ENCODE measurements at regions not wholly inside any gene's neighbourhood (a gene's known extent, or its start where the extent isn't known, plus 50 kb on each side); places are given as distances from the start of the nearest gene placed in this dataset.

DNA sequence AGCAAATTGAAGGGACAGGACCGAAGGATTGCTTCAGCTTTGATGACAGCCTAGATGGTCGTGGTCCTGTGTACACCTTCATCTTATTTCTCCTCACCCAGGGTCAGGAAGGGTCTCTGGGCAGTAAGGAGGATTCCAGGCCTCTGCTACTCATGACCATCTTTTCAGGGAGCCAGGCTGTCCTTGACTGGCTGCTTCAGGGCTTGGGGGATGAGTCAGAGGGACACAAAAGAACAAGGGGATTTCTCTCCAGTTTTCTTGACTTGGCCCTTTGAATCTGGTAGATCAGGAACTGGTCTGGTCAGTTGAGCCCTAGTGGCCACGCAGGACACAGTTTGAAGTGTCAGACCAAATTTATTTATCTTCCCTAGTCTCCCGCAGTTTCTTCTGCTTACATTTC lies 402.1 kb upstream of the CHD6 start:
- no peak for DNase-seq (ENCODE audit: low spot score)

GRCh38 chr20:42018979-42019378 lies 400.8 kb upstream of the CHD6 start:
- DNase-seq (ENCODE audit: low spot score) = no peak

- no peak for DNase-seq (ENCODE audit: low spot score)
Observed at GRCh38 chr20:42010090-42010489, 391.9 kb upstream of the CHD6 start.

- no peak for DNase-seq (ENCODE audit: low spot score)
Observed at GRCh38 chr20:42007251-42007650, 389.1 kb upstream of the CHD6 start.

GRCh38 chr20:42005211-42005610 lies 387.0 kb upstream of the CHD6 start:
- no peak for DNase-seq (ENCODE audit: low spot score)

DNA sequence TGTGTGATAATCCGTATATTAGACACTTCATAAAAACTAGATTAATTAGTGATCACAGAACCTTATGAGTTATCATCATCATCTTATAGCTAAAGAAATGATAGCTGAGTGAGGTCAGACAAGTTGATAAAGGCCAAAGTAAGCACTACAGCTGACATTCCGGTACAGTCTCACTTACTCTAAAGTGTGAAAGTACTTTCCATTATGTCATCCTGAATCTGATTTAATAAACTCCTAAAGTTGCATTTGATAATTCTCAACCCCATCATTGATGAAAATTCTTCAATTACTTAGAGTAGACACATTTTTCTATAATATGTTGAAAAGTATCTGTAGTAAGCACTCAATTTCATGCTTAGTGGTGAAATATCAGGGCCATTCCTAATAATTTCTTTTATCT lies 385.2 kb upstream of the CHD6 start:
- no peak for DNase-seq (ENCODE audit: low spot score)

- DNase-seq (ENCODE audit: low spot score) = no peak
Observed at GRCh38 chr20:41998539-41999341, 380.6 kb upstream of the CHD6 start.

DNA sequence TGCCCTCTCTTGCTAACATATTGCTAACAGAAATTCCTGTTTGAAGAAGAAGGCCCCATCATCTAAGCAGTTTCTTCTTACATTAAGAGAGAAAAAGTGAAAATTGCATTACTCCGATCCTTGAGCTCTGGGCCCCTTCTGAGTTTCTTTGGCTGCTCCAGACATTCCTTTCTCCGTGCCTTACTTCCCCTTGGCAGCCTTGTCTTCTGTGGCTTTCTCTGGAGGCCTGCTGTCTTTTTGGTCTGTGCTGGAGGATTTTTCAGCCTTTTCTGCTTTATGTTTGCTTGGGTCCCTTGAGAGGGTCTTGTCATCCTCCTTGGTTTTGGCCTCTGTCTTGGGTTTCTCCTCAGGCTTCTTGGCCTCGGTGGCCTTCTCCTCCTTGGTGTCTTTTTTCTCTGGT lies 378.8 kb upstream of the CHD6 start:
- no peak for DNase-seq (ENCODE audit: low spot score)

- no peak for DNase-seq (ENCODE audit: low spot score)
Observed at GRCh38 chr20:41992481-41992880, 374.3 kb upstream of the CHD6 start.

- DNase-seq (ENCODE audit: low spot score) = no peak
Observed at GRCh38 chr20:41991412-41991811, 373.2 kb upstream of the CHD6 start.

DNA sequence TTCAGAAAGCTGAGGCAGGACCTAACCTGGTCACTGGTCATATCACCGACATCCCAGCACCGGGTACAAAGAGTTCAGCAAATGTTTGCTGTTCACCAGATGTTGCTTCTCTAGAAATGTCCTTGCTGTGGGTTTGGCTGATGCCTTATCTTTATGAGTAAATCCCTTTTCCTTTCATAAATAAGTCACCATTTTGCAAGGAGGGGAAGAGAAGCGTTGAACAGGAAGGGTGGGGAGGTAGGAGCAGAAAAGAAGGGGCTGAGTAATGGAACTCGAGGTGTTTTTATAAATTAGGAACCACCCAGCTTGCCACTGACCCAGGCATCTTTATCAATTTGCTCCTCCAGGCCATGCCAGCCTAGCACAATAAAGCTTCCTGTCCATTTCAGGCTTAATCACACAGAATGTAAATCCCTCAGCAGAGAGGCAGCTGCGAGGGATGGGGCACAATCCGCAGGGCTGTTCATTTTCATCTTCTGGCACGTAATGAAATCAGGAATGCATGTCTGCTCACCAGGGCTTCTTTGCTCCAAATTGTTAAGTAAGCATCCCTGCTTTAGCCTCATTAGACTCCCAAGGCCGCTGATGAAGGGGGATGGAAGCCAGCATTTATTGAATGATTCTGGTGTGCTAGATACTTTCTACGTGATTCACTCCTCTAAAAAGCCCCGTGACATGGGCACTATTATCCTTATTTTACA lies 371.9 kb upstream of the CHD6 start:
- no peak for DNase-seq (ENCODE audit: low spot score)

DNA sequence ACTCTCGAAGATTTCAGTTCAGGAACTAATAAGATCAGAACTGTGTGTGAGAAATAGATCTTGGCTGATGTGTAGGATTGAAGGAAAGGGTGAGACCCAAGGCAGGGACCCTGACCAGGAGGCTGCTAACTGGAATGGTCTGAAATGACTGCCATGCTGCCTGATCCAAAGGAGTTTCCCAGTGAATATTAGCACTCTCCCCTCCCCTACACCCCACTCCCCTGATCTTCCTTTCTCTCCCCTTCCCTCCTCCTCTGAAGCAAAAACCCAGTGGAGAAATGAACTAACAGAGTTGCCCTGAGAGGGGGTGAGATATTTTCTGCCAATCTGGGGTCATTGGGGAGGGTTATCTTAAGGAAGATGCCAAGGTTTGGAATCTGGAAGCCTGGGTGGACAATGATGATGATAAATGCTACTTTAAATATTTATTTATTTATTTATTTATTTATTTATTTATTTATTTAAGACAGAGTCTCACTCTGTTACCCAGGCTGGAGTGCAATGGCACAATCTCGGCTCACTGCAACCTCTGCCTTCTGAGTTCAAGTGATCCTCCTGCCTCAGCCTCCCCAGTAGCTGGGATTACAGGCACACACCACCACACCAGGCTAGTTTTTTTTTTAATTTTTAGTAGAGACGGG lies 371.0 kb upstream of the CHD6 start:
- DNase-seq (ENCODE audit: low spot score) = no peak

DNA sequence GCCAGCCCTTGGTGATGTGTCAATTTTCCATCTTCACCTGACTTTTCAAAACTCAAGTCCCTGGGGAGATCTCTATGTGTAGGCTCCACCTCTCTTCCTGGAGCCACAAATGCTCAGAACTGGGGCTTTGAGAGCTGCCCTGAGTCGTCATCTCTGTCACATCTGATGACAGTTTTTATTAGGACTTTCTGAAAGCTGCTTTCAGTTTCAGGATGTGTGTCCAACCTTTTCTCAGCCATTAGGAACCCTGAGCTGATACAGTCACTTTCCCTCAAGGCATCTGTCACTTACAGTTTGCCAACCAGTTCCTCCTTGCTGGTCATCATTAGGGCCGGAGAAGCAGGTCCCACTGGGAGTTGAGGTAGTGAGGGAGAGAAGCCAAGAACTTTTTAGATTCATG lies 365.9 kb upstream of the CHD6 start:
- no peak for DNase-seq (ENCODE audit: low spot score)

GRCh38 chr20:41983159-41983558 lies 365.0 kb upstream of the CHD6 start:
- no peak for DNase-seq (ENCODE audit: low spot score)

- no peak for DNase-seq (ENCODE audit: low spot score)
Observed at GRCh38 chr20:41981746-41982145, 363.6 kb upstream of the CHD6 start.

DNA sequence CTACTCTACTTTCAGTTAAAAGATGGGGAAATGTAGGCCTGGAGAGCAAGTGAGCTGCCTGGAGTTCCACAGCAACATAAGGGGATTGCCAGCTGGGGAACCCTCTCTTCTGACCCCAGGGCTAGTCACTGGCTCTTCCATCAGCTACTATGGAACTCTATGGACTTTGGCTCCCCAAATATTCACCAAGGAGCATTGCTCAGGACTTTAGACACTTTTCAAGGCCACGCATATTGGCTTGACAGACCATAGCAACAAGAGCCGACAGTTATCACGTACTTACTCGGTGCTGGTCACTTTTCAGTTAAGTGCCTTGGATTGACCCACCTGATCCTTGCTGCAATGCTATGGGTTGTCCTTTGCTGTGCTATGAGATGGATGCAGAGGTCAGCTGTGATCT lies 360.7 kb upstream of the CHD6 start:
- no peak for DNase-seq (ENCODE audit: low spot score)

- DNase-seq (ENCODE audit: low spot score) = no peak
Observed at GRCh38 chr20:41978246-41978790, 360.1 kb upstream of the CHD6 start.

GRCh38 chr20:41969656-41970055 lies 351.5 kb upstream of the CHD6 start:
- DNase-seq (ENCODE audit: low spot score) = no peak

- DNase-seq (ENCODE audit: low spot score) = no peak
Observed at GRCh38 chr20:41960166-41960565, 342.0 kb upstream of the CHD6 start.

GRCh38 chr20:41958391-41958790 lies 340.2 kb upstream of the CHD6 start:
- no peak for DNase-seq (ENCODE audit: low spot score)

GRCh38 chr20:41956338-41957074 lies 338.3 kb upstream of the CHD6 start:
- DNase-seq (ENCODE audit: low spot score) = no peak

GRCh38 chr20:41952166-41952565 lies 334.0 kb upstream of the CHD6 start:
- no peak for DNase-seq (ENCODE audit: low spot score)

Data from AG08396 (cell line).